Neutrophil (primary cell): ENCODE measurements at regions not wholly inside any gene's neighbourhood (a gene's known extent, or its start where the extent isn't known, plus 50 kb on each side); places are given as distances from the start of the nearest gene placed in this dataset.

ENCODE experiments used
- H3K27ac ChIP-seq: fragments of 200-600 bp; sonication (generic); 2 replicates; pipeline ENCODE4 v1.5.1; 2016; ENCODE audit warnings: mild to moderate bottlenecking, moderate library complexity
- H3K27me3 ChIP-seq: fragments of 200-600 bp; sonication (generic); 2 replicates; pipeline ENCODE4 v1.6.0; 2016; ENCODE audit warnings: mild to moderate bottlenecking
- H3K36me3 ChIP-seq: fragments of 200-600 bp; sonication (generic); 2 replicates; pipeline ENCODE4 v1.5.1; 2017
- H3K4me1 ChIP-seq, 2 experiments: fragments of 200-600 bp in 1 of 2; sonication (generic) in 1 of 2; 1 replicate in 1 of 2; 2 replicates in 1 of 2; pipeline versions ENCODE4 v1.5.1 to v1.6.1; 2013 to 2016; ENCODE audit warnings: low read depth in 1 of 2, low read length in 1 of 2, mild to moderate bottlenecking in 1 of 2, moderate library complexity in 1 of 2; ENCODE audit not compliant: control insufficient read depth in 1 of 2, insufficient read depth in 1 of 2
- H3K4me3 ChIP-seq, 2 experiments: fragments of 200-600 bp in 1 of 2; sonication (generic) in 1 of 2; 1 replicate in 1 of 2; 2 replicates in 1 of 2; pipeline ENCODE4 v1.5.1; 2013 to 2016; ENCODE audit warnings: low read depth in 1 of 2, low read length in 1 of 2, mild to moderate bottlenecking in 1 of 2, moderate library complexity in 1 of 2
- H3K9me3 ChIP-seq: fragments of 200-600 bp; sonication (generic); 2 replicates; pipeline ENCODE4 v1.5.1; 2016
- TF ChIP-seq, protein P1 (sequence below): fragments of 200-600 bp; sonication (generic); IDR thresholded peaks from 2 replicates; pipeline ENCODE4 v1.5.1; 2016; ENCODE audit warnings: antibody characterized with exemption

DNA sequence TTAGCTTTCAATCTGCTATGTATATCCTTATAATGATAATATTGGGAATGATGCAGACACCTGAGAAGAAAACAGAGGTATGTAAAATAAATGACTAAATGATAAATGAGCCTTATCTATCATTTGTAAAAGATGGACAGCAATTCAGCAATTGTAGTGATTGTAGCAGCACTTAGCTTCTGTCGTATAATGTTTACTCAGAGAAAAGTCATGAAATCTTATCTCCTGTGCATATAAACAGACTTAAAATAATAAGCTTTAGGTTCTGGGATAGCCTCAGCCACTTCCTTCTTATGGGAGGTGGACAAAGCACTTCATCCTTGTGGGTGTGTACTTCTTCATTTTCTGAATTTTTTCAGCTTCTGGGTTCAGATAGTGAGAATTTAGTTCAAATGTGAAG, 324.8 kb upstream of the MAP3K7 start:
- Histone ChIP-seq H3K4me3 (no peak overlapping the region), H3K27ac (no peak overlapping the region), H3K36me3 (no peaks in the 10 kb centered on the region), H3K4me1 (no peaks in the 10 kb centered on the region), H3K27me3 (no peaks in the 10 kb centered on the region), H3K9me3 (no peaks in the 10 kb centered on the region)
- TF ChIP-seq, protein P1, sequence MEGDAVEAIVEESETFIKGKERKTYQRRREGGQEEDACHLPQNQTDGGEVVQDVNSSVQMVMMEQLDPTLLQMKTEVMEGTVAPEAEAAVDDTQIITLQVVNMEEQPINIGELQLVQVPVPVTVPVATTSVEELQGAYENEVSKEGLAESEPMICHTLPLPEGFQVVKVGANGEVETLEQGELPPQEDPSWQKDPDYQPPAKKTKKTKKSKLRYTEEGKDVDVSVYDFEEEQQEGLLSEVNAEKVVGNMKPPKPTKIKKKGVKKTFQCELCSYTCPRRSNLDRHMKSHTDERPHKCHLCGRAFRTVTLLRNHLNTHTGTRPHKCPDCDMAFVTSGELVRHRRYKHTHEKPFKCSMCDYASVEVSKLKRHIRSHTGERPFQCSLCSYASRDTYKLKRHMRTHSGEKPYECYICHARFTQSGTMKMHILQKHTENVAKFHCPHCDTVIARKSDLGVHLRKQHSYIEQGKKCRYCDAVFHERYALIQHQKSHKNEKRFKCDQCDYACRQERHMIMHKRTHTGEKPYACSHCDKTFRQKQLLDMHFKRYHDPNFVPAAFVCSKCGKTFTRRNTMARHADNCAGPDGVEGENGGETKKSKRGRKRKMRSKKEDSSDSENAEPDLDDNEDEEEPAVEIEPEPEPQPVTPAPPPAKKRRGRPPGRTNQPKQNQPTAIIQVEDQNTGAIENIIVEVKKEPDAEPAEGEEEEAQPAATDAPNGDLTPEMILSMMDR, result no peak

DNA sequence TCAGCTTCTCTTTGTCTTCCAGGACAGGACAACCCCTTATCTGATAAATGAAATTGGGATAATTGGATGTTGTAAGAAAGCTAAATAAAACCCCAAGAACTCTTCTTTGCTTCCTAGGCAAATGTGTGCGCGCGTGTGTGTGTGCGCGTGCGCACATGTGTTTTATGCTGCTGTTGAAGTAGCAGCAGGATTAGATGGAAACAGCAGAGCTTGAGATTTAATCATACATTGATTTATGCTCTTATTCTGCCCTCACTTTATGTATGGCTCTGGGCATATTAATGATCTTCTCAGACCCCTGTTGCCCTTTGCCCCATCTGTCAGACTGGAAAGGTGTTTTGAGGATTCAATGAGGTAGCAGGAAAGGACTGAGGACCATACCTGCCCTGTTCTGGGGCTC, 324.0 kb upstream of the MAP3K7 start:
- no peak overlapping the region for H3K4me3 ChIP-seq
- H3K36me3 ChIP-seq, result no peaks in the 10 kb centered on the region
- TF ChIP-seq, protein P1, result no peak
- no peaks in the 10 kb centered on the region for H3K4me1 ChIP-seq
- no peaks in the 10 kb centered on the region for H3K27me3 ChIP-seq
- no peak overlapping the region for H3K27ac ChIP-seq
- H3K9me3 ChIP-seq, result no peaks in the 10 kb centered on the region

DNA sequence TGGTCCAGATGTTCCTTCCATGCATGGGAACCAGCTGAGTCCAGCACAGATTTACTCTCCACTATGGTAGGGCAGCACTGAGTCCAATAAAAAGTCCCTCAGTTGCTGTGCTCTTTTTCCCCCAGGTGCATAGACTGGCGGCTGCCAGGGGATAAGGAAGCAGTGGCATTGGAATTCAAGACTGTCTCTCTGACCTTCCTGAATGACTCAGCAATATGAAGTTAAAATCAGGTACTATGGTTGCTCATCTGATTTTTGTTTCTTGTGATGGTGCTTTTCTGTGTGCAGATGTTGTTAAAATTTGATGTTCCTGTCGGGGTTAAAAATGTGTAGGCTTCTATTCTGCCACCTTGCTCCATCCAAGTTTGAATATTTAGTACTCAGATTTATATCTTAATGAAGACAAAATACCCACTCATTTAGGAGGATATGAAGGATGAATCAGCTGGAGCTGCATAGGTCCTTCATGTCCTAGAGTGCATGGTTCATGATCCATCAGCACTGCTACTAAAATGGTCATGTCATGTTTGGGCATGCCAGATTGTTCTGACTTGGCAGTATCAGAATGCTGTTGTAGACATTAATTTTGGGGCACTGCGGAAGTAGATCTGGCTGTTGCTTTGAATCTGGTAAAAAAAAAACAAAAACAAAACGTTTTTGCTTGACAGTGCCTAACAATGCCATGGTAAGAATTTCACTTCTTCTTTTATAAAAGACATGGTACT, 321.2 kb upstream of the MAP3K7 start:
- Histone ChIP-seq H3K4me1 (no peaks in the 10 kb centered on the region), H3K4me3 (no peak overlapping the region), H3K27me3 (no peaks in the 10 kb centered on the region), H3K36me3 (no peaks in the 10 kb centered on the region), H3K9me3 (no peaks in the 10 kb centered on the region), H3K27ac (no peak overlapping the region)
- TF ChIP-seq, protein P1, result no peak

DNA sequence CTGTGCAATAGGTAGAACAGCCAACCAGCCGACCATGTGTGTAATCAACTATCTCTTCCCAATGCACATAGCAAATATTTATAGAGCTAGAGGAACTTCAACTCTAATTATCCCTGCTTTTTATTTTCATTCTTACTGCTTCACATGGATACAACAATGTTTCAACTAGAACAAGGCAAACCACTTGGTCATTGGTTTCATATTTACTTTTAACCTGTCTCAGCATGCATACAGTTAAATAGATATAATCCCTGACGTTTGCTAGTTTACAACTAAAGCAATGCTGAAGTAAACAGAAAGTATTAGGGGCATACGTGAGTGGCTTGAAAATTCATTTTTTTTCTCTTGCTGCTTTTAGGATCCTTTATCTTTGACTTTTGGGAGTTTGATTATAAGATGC, 318.5 kb upstream of the MAP3K7 start:
- Histone ChIP-seq H3K4me3 (no peak overlapping the region), H3K27ac (no peak overlapping the region), H3K9me3 (no peaks in the 10 kb centered on the region), H3K36me3 (no peaks in the 10 kb centered on the region), H3K4me1 (no peaks in the 10 kb centered on the region), H3K27me3 (no peaks in the 10 kb centered on the region)
- TF ChIP-seq, protein P1, result no peak

DNA sequence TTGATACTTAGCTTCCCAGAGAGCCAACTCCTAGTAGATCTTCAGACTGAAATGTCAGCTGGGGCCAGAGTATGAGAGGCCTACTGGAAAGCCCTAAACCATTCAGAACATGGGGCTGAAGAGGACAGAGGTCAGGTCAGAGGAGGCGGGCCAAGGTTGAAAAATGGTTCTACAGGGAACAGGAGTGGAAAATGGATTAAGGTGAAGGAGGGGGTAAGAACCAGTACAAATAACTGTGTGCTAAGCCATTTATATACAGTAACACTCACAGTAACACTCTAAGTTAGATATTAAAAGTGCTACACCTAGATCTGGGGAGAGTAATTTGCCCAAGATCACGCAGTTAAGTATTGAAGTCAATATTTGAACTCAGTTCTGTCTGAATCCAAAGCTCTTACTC, 313.2 kb upstream of the MAP3K7 start:
- no peaks in the 10 kb centered on the region for H3K9me3 ChIP-seq
- TF ChIP-seq, protein P1, result no peak
- no peak overlapping the region for H3K27ac ChIP-seq
- H3K36me3 ChIP-seq, result no peaks in the 10 kb centered on the region
- no peaks in the 10 kb centered on the region for H3K27me3 ChIP-seq
- no peak overlapping the region for H3K4me3 ChIP-seq
- no peaks in the 10 kb centered on the region for H3K4me1 ChIP-seq
